ENCODE measurements at regions not wholly inside any gene's neighbourhood (a gene's known extent, or its start where the extent isn't known, plus 50 kb on each side); places are given as distances from the start of the nearest gene placed in this dataset.
"Not testable (repeated sequence)": the region's sequence is repeated elsewhere in the genome, so short reads cannot be mapped to it uniquely, and the experiment has no call there.

DNA sequence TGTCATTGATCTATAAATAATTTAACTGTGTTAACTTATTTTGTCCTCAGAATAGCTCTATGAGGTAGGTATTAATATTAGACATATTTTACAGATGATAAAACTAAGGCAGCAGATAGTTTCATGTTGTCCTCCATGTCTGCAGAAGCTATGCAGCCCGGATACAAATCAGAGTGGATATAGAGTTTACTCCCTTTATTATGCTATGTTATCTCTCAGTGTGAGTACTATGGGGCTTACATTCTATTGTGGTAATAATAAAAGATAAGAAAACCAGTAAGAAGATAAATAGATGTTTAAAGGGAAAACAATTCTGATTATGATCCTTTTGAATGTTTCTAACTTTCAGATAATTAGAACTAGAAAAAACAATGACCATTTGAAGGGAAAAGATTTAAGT is 979.8 kb upstream of the CITED2 start:
- no peak for DNase-seq

DNA sequence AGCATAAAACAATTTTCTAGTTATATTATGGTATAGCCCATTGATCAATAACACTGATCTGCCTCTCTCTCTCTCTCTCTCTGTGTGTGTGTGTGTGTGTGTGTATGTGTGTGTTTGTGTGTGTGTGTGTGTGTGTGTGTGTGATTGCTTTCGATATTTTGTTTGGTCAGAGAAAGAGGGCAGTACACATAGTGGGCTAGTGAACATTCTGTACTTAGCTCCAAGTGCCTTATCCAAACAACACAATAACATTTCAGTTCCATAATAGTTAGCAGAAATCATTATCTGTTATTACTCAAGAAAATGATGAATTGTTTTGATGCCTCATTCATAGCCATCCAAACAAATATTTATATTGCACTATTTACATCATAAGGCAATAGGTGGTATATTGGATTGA is 979.1 kb upstream of the CITED2 start:
- no peak for DNase-seq

DNA sequence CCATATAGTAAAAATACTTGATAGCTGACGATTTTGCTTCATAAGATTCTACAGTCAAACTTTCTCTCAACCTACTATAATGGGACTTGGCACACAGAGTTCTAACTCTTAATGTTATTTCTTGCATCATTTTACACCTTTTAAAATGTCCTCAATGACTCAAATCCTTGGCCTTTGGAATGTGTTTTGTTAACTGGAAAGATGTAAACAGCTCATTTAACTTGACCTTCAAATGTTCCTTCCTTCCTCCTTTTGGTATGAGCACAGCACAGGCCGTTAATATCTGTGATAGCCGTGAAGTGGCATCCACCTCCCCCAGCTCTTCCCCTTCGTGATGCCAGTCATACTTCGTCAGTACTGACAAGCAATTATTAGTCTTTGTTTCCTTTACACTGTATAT is 972.0 kb upstream of the CITED2 start:
- no peak for DNase-seq

DNA sequence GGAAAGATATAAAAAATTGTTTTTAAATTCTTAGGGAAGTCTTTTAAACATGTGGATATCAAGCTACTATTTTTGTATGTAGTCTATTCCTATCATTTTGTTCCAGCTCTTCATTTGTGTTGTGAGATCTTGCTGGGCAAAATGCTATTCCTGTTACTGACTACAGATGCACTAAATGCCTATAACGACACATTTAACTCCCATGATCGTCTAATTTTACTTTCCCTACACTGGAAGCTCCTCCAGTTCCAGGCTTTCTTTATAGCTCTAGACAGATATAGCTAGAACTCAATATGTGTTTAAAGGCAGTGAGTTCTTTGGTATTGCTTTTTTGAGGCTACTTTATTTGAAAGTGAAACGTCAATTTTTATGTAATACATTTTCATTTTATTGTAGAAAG is 971.5 kb upstream of the CITED2 start:
- no peak for DNase-seq

DNA sequence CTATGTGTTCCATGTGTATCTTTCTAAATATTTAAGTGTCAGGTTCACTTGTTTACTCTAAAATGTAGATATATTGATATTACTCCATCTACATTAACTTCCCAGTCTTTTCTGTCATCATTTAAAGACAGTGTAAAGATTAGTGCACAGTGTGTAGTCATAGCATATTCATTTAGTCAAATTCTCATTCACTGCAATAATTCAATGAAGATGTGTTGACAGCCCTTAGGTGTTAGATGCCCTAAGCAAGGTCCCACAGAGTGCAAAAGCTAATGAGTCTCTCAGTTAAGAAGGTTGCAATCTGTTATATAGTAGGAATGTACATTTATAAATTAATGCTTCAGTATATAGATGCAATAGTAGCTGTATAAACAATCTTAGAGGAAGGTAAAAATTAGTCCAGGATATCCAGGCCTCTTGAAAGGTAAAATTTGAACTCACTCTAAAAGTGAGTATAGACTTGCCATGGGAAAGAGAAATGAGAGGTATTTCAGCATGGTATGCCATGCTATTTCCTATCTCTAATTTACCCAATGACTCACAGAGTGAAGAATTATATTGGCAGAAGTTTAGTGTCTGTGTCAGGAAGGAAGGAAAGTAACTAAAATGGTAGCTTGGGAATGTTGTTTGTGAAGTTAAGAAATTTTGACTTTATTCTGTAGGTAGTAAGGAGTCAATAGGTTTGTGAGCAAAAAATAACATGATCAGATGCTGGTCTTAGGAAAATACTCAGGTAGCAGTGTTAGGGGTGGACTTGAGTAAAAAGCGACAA is 969.9 kb upstream of the CITED2 start:
- no peak for DNase-seq

DNA sequence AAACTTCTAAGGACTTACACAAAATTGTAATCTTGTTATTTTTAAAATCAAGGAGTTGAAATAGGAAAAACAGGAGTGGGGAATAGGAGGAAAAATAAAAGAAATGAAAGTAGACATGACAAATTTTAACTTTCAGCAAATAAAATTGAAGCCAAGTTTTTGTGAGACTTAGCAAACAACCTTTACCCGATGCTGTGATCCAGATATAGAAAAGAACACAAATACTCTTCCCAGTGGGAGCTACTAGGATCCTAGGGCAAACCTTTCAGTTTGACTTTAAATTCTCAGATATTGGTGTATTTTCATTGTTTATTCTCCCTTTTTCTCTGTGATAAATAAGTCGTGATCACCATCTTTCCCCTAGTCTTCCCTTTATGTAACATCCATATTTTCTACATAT is 968.7 kb upstream of the CITED2 start:
- DNase-seq = no peak

DNA sequence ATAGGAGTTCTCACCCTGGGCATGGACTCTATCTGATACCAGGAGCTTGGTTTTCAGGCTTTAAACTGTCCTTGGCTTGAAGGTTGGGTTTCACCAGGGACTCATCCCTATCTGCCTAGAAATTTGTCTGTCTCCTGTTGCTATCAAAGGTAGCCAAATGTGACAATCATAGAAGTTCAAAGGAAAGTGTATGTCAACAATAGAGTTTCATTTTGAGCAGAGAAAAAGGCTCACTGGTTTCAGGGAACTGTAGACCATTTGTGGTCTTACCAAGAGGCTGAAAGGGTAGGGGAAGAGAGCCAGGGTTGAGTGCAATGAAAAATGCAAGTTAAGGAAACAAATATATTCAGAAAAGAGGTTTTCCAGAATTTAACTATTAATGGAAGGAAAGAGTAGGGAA is 966.8 kb upstream of the CITED2 start:
- DNase-seq = no peak

DNA sequence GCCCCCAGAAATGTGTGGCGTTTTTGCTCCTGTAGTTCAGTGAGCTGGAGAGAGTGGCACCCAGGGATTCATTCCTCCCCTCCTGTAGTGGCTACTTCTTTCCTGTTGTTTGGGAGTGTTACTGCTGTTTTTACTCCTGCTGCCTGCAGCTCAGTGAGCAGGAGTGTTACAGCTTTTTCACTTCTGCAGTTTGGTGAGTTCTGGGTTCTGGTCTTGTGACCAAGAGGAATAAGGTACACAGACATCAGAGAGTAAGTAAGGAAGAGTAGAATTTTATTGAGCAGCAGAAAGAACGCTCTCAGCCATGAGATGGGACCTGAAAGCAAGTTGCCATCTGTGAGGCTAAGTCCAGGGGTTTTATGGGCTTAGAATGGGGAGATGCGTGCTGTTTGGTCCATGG is 966.3 kb upstream of the CITED2 start:
- no peak for DNase-seq

DNA sequence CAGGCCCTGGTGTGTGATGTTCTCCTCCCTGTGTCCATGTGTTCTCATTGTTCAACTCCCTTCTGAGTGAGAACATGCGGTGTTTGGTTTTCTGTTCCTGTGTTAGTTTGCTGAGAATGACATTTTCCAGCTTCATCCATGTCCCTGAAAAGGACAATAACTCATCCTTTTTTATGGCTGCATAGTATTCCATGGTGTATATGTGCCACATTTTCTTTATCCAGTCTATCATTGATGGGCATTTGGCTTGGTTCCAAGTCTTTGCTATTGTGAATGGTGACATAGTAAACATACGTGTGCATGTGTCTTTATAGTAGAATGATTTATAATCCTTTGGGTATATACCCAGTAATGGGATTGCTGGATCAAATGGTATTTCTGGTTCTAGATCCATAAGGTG is 964.6 kb upstream of the CITED2 start:
- not testable (repeated sequence) for DNase-seq

DNA sequence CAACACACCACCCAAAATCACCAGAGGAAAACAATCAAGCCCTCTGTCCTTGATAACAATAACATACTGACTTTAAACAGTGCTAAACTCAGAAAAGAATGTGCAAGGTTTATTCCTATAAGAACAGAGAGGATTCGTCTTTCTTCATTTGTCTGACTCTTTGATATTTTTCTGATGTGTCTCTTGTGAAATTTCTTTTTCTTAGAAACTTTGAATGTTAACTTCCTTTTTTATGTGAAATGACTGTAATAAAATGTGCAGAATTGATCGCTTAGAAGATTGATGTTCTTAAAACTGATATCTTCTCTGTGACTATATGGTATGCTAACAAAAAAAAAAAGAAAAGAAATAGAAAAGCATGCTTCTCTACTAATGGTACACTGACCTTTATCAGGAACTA is 947.4 kb upstream of the CITED2 start:
- DNase-seq = no peak

DNA sequence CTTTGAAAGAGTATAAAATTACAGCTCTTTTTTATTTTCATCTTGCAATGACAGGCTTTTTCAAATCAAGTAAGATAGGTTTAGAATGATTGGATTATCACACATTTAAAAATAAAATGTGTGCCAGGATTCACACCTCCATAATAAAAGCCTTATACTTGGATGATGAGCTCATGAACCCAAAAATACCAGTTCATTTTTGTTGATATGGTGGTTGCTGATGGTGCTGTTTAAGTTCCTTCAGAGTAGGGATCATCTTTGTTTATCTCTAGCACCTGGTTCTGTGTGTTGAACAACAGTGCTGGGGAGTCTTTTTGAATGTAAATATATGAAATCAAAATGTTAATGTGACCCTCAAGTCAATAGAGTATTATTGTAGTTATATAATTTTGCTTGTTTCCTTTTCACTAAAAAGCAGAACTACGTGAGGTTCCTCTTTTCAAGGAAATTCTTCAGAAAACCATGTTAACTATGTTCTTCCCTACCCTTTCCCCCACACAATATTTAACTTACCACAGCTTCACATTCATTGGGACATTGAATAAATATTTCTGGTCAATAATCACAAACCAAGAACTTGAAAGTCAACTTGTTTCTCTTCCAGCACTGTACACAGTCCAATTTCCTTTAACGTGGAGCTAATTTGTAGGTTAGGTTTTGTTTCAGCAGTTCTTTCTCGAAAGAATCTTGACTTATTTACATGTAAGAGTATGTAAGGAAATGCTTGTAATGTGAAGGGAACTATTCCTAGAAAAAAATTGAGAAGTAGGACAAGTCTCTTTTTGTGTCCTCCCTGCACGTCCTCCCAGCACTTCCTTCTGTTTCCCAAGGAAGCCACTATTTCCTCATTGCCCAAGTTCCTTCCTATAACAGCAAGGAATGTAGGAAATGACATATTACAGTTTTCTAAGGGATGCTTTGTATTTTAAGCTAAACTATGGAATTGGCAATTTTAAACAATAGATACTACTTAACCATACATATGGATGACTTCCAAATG is 945.9 kb upstream of the CITED2 start:
- DNase-seq = no peak

DNA sequence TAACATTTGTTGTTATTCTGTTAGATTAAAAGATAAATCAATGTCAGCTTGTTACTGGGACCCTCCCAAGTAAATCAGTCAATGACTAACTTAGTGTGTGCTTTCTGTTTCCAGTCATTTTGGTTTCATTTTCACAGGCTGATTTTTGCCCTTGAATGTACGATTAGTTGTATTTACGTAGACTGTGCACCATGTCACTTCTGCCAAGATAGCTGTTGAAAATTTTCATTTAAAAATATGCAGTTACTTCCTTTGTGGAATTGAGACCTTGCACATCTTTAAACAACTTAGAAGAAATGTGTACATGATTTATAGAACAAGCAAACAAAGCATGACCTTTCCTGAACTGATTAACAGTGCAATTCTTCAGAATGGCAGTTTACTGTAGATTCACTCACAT is 944.8 kb upstream of the CITED2 start:
- no peak for DNase-seq

DNA sequence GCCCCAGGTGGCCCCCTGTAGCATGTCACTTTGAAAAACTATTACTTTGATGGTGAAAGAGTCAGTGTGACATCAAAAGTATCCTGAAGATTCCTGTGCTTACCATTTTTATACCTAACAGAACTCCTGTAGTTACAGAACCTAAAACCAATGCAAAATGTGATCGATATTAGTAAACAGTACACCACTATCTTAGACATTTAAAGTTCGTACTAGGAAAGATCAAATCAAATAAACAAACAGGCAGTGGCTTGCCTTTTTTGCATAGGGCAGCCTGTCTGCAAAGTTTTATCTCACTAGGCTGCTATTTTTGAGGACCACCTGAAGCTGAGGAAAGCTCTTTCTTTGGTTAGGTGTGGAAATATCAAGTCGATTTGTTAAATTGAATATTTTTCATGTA is 944.0 kb upstream of the CITED2 start:
- no peak for DNase-seq

DNA sequence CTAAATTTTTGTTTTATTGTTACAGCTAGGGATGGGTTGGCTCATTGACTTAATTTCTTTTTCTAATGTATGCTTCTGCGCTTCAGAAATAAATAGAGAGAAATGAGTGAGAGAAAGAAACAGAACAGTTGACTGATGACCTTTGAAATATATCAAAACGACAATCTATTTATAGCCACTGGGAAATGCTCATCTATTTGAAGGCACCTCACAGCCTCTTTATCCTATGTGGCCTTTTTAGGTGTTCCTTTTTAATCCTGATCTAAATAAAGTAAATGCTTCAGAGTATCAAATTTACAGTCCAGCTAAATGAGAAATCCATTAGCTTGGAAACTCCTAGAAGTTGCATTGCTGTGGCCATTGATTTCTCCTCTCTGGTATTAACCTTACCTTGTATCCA is 943.5 kb upstream of the CITED2 start:
- DNase-seq = no peak

DNA sequence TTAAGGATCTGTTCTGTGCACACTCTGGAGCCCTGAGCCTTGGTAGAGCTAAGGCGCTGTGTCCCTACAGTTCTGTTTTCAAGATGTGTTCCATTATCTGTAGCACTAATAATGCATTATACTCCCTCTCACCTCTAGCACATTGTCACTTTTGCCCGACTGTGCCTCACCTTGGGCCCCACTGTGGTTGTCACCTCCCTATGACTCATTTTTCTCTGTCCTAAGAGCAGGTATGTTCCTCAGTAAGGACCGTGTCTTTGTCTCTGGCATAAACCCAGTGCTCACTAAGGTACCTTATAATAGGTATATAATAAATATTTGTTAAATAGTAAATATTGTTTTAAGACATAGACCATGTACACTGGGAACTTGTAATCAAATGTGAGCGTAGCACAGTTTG is 942.5 kb upstream of the CITED2 start:
- DNase-seq = no peak

DNA sequence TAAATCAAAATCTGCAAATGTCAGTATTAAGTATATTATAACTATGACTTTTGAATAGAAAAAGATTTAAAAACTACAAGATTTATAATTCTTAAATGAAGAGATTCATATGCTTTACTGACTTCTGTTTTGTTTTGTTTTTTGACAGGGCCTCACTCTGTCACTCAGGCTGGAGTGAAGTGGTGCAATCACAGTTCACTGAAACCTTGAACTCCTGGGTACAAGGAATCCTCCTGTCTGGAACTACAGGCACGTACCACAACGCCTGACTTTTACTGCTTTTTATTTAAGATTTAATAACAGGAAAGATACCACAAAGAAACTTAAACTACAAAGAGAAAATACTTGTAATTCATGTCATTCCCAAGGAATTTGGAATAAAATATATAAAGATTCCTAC is 940.2 kb upstream of the CITED2 start:
- DNase-seq = no peak

DNA sequence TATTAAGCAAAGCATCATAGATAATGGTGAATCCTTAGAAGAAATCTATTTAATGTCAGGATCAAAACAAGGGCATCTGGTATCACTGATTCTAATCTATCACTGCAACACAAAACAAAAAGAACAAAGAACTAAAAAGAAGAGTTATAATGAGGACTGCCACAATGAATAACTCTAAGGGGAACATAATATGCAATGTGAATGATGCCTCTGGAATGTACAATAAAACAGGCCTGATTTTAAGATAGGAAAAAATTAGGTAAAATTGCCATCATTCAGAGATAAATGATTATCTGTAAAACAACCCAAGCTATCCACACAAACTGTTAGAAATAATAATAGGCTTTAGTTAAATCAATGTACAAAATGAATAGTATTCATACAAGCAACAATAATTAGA is 936.7 kb upstream of the CITED2 start:
- DNase-seq = no peak

DNA sequence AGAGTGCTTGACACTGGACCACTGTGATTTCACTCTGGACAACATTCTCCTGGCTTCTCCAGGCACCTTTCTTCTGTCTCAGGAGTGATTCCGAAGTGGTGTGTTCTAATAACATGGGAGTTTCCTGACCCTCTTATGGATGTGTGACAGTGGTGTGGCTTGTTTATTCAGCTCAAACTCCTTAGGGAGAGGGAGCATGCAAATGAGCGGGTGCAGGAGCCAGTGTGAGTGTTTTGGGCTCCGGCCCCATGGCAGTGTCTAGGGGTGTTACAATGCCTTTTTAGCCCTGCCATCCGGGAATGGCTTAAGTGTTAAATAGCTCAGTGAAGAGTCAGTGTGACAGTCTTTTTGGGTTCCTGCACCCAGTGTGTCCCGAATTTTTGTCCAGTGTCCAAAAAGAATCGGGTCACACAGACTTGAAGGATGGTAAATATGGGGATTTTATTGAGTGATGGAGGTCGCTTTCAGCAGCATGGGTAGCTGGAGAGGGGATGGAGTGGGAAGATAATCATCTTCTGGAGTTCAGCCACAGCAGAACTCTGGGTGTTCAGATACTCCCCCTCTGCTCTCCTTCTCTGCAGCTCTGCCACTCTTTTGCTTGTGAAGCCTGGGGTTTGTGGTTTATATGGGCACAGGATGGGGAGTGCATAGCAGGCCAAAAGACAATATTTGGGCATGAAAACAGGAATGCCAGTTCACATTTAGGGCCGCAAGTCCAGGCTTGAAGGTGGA is 928.9 kb upstream of the CITED2 start:
- no peak for DNase-seq

DNA sequence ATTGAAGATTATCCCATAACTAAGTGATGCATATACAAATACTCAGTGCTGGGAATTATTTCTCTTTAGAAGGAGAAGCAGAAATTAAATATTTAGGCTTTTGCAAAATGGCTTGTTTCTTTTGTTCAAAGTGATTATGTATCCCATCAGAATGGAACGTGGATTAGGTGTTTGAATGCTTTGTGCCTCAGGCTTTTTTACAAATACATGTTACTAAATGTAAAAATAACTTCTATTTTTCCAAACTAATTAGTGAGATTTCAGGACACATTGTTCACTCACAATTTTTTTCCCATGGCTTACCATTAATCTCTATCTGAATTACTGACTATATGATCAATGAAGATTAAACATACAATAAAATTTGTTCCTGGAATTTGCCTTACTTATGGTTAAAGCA is 925.9 kb upstream of the CITED2 start:
- no peak for DNase-seq

DNA sequence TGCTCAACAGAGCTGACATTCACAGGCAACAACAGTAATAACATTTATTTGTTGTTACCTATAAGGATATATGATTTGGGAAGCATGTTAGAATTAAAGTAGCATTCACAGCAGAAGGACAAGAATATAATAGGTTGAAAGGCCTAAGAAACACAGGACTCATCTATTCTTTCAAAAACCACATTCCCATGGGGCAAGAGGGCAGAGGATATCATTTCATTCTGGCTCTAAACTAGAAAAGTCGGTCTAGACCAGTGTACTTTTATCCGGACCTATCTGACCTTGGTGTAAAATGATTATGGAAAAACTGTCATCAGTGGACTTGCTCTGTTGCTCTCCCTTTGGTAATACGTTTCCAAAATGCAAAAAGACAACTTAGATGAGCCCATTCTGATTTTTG is 914.7 kb upstream of the CITED2 start:
- no peak for DNase-seq

DNA sequence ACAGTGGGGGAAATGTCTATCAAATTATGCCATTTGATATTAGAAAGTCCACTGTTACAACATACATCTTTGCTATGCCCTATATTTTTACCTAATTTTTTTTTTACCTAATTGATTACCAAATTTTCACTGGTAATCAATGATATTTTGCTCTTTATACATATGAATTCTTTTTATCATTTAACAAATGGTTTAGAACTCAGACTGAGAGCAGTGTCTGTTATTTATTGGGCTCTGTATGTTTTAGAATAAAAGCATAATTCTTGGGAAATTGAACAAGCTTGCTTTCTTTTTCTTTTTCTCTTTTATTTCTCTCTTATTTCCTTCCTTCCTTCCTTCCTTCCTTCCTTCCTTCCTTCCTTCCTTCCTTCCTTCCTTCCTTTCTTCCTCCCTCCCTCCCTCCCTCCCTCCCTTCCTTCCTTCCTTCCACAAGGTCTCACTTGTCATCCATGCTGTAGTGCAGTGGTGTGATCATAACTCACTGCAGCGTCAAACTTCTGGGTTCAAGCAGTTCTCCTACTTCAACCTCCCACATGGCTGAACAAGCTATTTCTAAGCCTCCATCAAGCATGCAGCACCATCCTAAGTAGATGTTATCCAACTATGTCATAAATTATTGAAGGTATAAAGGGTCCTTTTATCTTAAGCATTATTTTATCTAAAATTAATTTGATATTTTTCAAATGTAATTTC is 911.7 kb upstream of the CITED2 start:
- DNase-seq = no peak

DNA sequence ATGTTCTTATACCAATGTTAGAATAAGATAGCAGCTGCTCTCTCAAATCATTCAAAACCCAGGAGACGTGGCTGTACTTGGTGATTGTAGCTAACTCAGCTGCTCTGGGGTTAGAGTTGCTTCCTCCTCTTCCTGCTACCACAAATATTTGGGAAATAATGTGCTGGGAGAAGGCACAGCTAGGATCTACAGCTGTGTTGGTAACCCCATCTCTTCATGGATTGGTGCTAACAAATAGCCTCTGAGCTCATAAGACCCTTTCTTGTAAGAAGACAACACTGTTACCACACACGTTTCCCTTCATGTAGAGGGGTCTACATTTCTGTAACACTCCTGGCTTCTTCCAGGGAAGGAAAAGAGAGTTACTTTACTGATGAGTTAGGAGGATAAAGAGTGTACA is 911.0 kb upstream of the CITED2 start:
- DNase-seq = no peak

DNA sequence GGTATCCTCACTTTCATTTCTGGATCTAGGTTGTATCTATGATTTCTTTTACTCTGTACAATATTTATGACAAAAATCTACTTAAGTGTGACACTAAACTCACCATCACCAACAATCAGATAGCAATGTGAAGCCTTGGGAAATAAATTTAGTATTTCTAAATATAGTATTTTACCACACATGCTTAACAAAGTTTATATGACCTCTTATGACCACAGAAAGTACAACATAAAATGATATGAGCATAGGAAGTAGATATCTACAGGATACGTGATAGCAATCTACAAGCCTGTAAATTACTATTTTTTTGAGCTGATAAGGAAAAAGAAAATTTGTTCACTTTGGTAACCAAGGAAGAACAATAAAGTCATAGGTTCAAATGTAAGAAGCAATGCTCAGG is 910.4 kb upstream of the CITED2 start:
- no peak for DNase-seq
